HCT116 (cell line): ENCODE measurements at regions not wholly inside any gene's neighbourhood (a gene's known extent, or its start where the extent isn't known, plus 50 kb on each side); places are given as distances from the start of the nearest gene placed in this dataset.

Experiments used
- ATAC-seq: fragments of 200-7000 bp; cut with Tn5 transposase; 2 replicates; pipeline ENCODE4 v1.9.1; 2020; ENCODE audit warnings: mild to moderate bottlenecking, moderate library complexity
- BruUV-seq: library from RNA; stranded (reverse); fragments of 400-500 nt; replicated peaks from 2 replicates; lab custom pipeline; 2021; lab: Mats Ljungman, UMichigan
- CTCF ChIA-PET: fragments of 300-600 bp; sonication (Branson Sonifier 250); formaldehyde crosslinking; loops from one replicate; lab custom pipeline; 2021; ENCODE audit warnings: antibody characterized with exemption; lab: Charles Lee
- POLR2A ChIA-PET: fragments of 300-600, 350-600 bp; sonication (Branson Sonifier 250); formaldehyde crosslinking; loops from one replicate; lab custom pipeline; 2021; ENCODE audit warnings: antibody characterized with exemption; lab: Charles Lee
- RAD21 ChIA-PET, 2 experiments: fragments of 300-600 bp; sonication (Branson Sonifier 250); formaldehyde crosslinking; loops; one replicate each; lab custom pipeline; 2023; ENCODE audit warnings: low total read pairs in 2 of 2; ENCODE audit not compliant: uncharacterized antibody in 2 of 2, unreplicated experiment in 2 of 2, low non-redundant PET in 1 of 2; lab: Charles Lee
- DNase-seq: peaks from one replicate; pipeline ENCODE4 v3.0.0-alpha.2; 2010; ENCODE audit warnings: low read depth, low spot score
- H2AFZ ChIP-seq: fragments of 200-600 bp; shearing (Covaris generic), sonication (generic); 2 replicates; pipeline ENCODE4 v1.6.1; 2017; ENCODE audit warnings: low read depth, mixed run types, mixed read lengths, antibody characterized with exemption, low read length; ENCODE audit not compliant: poor library complexity, severe bottlenecking
- H3K27ac ChIP-seq: 2 replicates; pipeline ENCODE4 v1.5.1; 2012; ENCODE audit warnings: low read depth, low read length
- H3K27me3 ChIP-seq: fragments of 200-600 bp; sonication (generic); 2 replicates; pipeline ENCODE4 v1.6.1; 2016; ENCODE audit warnings: mixed run types, low read length, mixed read lengths; ENCODE audit not compliant: insufficient read depth
- H3K36me3 ChIP-seq, 2 experiments: fragments of 200-500 bp in 1 of 2; fragments of 200-600 bp in 1 of 2; sonication (Bioruptor generic) in 1 of 2; sonication (generic) in 1 of 2; 2 replicates each; pipeline versions ENCODE4 v1.5.1 to v1.6.1; 2014 to 2016; ENCODE audit warnings: low read length in 2 of 2, inconsistent platforms in 1 of 2, mixed read lengths in 1 of 2, mixed run types in 1 of 2; ENCODE audit not compliant: insufficient read depth in 2 of 2, control insufficient read depth in 1 of 2
- H3K4me1 ChIP-seq, 2 experiments: fragments of 200-600 bp in 1 of 2; sonication (generic) in 1 of 2; 2 replicates each; pipeline versions ENCODE4 v1.5.1 to v1.6.1; 2012 to 2017; ENCODE audit warnings: low read length in 2 of 2, inconsistent platforms in 1 of 2, mild to moderate bottlenecking in 1 of 2, mixed read lengths in 1 of 2, mixed run types in 1 of 2, moderate library complexity in 1 of 2; ENCODE audit not compliant: insufficient read depth in 2 of 2, control insufficient read depth in 1 of 2
- H3K4me2 ChIP-seq: fragments of 200-600 bp; sonication (generic); 2 replicates; pipeline ENCODE4 v1.6.1; 2017; ENCODE audit warnings: mixed run types, low read length, mixed read lengths
- H3K4me3 ChIP-seq, 2 experiments: fragments of 200-600 bp in 1 of 2; sonication (generic) in 1 of 2; replicated peaks in 1 of 2; 2 replicates each; pipeline ENCODE4 v1.5.1; 2011 to 2016; ENCODE audit warnings: low read length in 2 of 2, control low read depth in 1 of 2, low read depth in 1 of 2, mild to moderate bottlenecking in 1 of 2, mixed read lengths in 1 of 2, mixed run types in 1 of 2
- H3K79me2 ChIP-seq: fragments of 200-600 bp; sonication (generic); 2 replicates; pipeline ENCODE4 v1.6.1; 2017; ENCODE audit warnings: mild to moderate bottlenecking, mixed run types, low read length, moderate library complexity, mixed read lengths; ENCODE audit not compliant: insufficient read depth
- H3K9ac ChIP-seq: fragments of 200-600 bp; sonication (generic); 2 replicates; pipeline ENCODE4 v1.6.1; 2016; ENCODE audit warnings: low read length, mixed read lengths
- H3K9me2 ChIP-seq: fragments of 200-600 bp; sonication (generic), shearing (Covaris generic); 2 replicates; pipeline ENCODE4 v1.6.1; 2017; ENCODE audit warnings: mixed run types, mild to moderate bottlenecking, moderate library complexity; ENCODE audit not compliant: insufficient read depth
- H3K9me3 ChIP-seq, 2 experiments: fragments of 200-500 bp in 1 of 2; fragments of 200-600 bp in 1 of 2; sonication (Bioruptor generic) in 1 of 2; sonication (generic) in 1 of 2; 2 replicates each; pipeline ENCODE4 v1.6.1; 2014 to 2017; ENCODE audit warnings: low read length in 2 of 2, mixed read lengths in 2 of 2, inconsistent platforms in 1 of 2, low read depth in 1 of 2, mild to moderate bottlenecking in 1 of 2, mixed run types in 1 of 2, moderate library complexity in 1 of 2; ENCODE audit not compliant: control insufficient read depth in 1 of 2, insufficient read depth in 1 of 2
- H4K20me1 ChIP-seq: fragments of 200-600 bp; sonication (generic), shearing (Covaris generic); 2 replicates; pipeline ENCODE4 v1.6.1; 2017; ENCODE audit warnings: mixed run types, mild to moderate bottlenecking, moderate library complexity; ENCODE audit not compliant: insufficient read depth
- CBX3 ChIP-seq: IDR thresholded peaks from 2 replicates; pipeline ENCODE4 v1.6.1; 2012; ENCODE audit warnings: low read depth
- CEBPB ChIP-seq: IDR thresholded peaks from 2 replicates; pipeline ENCODE4 v1.6.1; 2012; ENCODE audit warnings: low read depth
- EGR1 ChIP-seq: IDR thresholded peaks from 2 replicates; pipeline ENCODE4 v1.6.1; 2012; ENCODE audit warnings: low read depth
- POLR2A ChIP-seq: IDR thresholded peaks from 2 replicates; pipeline ENCODE4 v1.7.0; 2011; ENCODE audit warnings: borderline replicate concordance; ENCODE audit not compliant: insufficient read depth, insufficient read length; ENCODE audit errors: extremely low read depth
- POLR2AphosphoS5 ChIP-seq: IDR thresholded peaks from 2 replicates; pipeline ENCODE4 v1.6.1; 2011; ENCODE audit warnings: mild to moderate bottlenecking, low read depth, low read length, moderate library complexity
- SP1 ChIP-seq: IDR thresholded peaks from 2 replicates; pipeline ENCODE4 v1.6.1; 2012; ENCODE audit warnings: low read depth
- TCF7L2 ChIP-seq: IDR thresholded peaks from 2 replicates; pipeline ENCODE4 v1.7.0; 2011; ENCODE audit warnings: borderline replicate concordance, inconsistent platforms; ENCODE audit not compliant: insufficient read depth, insufficient read length; ENCODE audit errors: extremely low read depth
- YY1 ChIP-seq: IDR thresholded peaks from 2 replicates; pipeline ENCODE4 v1.6.1; 2011; ENCODE audit warnings: low read length, low read depth, moderate library complexity, mild to moderate bottlenecking; ENCODE audit not compliant: insufficient replicate concordance; ENCODE audit errors: extremely low read depth
- ZBTB33 ChIP-seq: IDR thresholded peaks from 2 replicates; pipeline ENCODE4 v1.6.1; 2011; ENCODE audit warnings: mild to moderate bottlenecking, low read length, moderate library complexity; ENCODE audit not compliant: insufficient replicate concordance; ENCODE audit errors: extremely low read depth
- ZFX ChIP-seq: fragments of 450-650 bp; IDR thresholded peaks from 2 replicates; pipeline ENCODE4 v1.6.1; 2017
- intact Hi-C: fragments of 100-400 bp; cut with micrococcal nuclease; formaldehyde crosslinking; loops from 2 replicates; pipeline ENCODE4 v1.10.0; 2022

GRCh38 chr10:4535521-4535920 lies 290.5 kb upstream of the AKR1E2 start:
- no peaks in the 10 kb centered on the region for H4K20me1 ChIP-seq
- intact Hi-C loops: no loop called here
- no peaks in the 10 kb centered on the region for H3K9me3 ChIP-seq
- H3K9ac ChIP-seq: no peak overlapping the region
- no peak for DNase-seq
- no peak overlapping the region for H3K4me3 ChIP-seq
- no peak for ATAC-seq
- POLR2A ChIA-PET: no interaction called here
- TF ChIP-seq TCF7L2 (no peak), ZFX (no peak), YY1 (no peak), POLR2AphosphoS5 (no peak), CBX3 (no peak), EGR1 (no peak), SP1 (no peak), CEBPB (no peak), ZBTB33 (no peak), POLR2A (no peak)
- RAD21 ChIA-PET: no interaction called here
- no peaks in the 10 kb centered on the region for H3K27me3 ChIP-seq
- no peak overlapping the region for H3K4me2 ChIP-seq
- H2AFZ ChIP-seq: no peak overlapping the region
- no peaks in the 10 kb centered on the region for H3K36me3 ChIP-seq
- 0 out of 4 replicates have a peak, but pooled peaks cover 0 to 1% of the 10 kb centered on the region in 2 experiments for H3K4me1 ChIP-seq
- no peaks in the 10 kb centered on the region for H3K79me2 ChIP-seq
- H3K9me2 ChIP-seq: no peaks in the 10 kb centered on the region
- no peak overlapping the region for H3K27ac ChIP-seq
- CTCF ChIA-PET: no interaction called here
- BruUV-seq: no TSS peak
